GM21576 (cell line): ENCODE measurements at regions not wholly inside any gene's neighbourhood (a gene's known extent, or its start where the extent isn't known, plus 50 kb on each side); places are given as distances from the start of the nearest gene placed in this dataset.

Experiments
- ATAC-seq: cut with Tn5 transposase; IDR thresholded peaks from one replicate; pipeline ENCODE4 v1.9.1; 2021; ENCODE audit warnings: mild to moderate bottlenecking, moderate library complexity; ENCODE audit not compliant: unreplicated experiment

DNA sequence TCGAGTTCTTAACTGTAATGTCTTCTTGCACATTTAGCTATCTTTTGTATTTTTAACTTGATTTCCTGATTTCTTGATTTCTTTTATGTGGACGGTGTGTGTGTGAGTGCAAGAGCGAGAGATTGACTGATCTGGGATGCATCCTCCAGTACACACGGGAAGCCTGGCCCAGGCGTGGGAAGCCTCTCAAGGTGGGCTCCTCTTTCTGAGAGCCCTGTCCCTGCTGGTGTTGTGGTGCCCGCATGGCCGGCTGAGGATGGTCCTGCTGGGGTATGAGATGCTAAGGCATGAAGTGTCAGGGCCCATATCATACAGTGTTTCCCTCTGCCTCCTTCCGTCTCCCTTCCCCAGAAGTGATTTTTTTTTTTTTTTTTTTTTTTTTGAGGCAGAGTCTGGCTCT, 130.8 kb upstream of the TCERG1L start:
- no peak for ATAC-seq

DNA sequence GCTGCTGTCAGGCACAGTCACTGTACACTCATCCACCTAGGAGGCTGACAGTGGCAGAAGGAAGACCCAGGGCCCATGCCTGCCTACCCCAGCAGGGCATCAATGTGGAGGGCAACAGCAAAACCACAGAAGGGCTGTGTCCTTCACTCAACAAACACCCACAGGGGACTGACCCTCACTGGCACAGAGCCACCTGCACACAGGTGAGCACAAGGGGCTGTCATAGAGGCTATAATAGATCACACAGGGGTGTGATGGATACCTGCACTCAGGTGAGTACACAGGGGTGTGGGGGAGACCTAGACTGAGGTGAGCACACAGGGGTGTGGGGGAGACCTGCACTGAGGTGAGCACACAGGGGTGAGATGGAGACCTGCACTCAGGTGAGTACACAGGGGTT, 132.8 kb upstream of the TCERG1L start:
- no peak for ATAC-seq

DNA sequence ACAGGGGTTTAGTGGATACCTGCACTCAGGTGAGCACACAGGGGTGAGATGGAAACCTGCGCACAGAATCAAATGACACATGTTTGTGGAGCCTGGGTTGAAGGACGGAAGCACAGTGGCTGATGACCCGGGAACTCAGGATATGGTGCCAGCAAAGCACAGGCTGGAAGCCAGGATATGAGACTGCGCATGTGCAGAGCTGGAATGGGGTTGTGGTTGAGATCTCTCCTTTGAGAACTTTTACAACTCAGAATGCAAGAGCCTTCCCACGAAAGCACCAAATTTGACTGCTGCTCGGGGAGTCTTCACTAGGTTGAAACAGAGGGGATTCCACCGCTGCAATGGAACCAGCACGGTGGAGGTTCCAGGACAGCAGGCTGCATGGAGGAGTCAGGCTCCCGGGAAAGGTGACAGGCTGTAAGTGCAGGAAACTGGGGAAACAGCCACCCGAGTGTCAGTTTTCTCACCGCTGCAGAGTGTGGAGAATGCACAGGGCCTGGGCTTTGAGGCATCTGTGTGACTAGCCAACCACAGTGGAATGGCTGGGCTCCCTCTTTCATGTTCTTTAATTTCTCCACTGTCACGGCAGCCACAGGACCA, 133.4 kb upstream of the TCERG1L start:
- ATAC-seq, result no peak

DNA sequence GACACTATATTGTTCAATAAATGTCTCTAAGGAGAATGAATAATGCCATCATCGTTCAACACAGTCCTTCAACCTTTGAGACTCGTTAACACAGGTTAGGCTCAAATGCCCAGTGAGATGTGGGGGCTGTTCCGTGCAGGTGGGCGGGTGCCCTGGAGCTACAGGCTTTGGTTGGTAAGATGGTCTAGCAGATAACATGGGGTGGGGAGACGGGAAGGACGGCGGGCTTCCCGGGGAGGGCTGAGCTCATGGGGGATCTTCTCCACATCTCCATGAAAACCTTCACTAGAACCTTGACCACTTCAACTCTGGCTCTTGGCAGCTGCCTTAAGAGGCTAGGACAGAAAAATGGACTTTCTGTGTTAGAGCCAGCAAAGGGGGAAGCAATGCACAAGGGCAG, 134.1 kb upstream of the TCERG1L start:
- ATAC-seq, result no peak

DNA sequence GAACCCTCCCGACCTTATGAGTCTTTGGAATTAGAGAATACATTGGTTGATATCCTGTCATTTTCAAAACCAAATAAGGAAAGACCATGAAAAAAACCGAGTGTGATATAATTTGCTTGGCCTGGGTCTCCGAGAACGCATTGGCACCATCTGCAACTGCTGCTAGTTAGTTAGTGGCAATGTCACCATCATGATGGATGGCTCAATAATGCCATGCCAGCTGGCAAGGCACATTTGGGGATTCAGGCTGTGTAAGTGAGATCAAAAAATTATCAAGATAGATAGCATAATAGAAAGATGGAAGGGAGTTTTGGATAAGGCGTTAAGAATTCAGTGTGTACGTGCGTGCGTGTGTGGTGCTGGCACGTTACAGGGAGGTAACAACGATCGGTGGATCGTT, 134.7 kb upstream of the TCERG1L start:
- ATAC-seq, result no peak

DNA sequence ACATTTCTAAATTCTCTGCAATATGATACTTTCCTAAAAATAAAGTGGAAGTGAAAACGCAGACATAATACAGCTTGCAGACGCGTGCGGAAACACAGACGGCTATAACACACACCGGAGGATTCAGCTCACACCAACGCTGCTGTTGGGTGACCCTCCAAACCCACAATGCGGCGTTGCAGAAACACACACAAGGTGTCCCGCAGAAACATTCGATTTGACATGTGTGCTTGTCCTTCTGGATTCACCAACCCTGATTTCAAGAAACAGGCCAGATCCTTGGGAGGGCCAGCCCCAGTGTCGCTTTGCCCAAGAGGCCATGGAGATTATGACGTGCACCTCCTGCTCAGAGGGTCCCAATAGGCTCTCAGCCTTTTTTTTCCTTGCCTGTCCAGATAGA, 136.7 kb upstream of the TCERG1L start:
- no peak for ATAC-seq

DNA sequence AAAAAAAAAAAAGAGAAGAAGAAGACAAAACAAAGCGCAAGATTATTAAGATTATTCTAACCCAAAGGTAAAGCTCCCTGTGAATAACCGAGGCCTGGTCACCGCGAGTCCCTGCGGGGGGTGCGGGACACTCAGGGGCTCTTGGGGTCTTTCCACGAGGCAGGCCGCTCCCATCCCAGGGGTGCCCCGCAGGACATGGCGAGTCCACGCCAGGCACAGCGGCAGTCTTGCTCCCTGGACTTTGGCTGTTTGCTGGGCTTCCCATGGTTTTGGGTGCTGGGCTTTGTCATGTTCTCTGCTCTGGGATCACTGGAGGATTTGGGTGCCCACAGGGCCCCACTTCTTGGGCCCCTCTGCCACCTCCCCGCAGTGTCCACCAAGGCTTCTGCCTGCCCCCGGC, 137.4 kb upstream of the TCERG1L start:
- no peak for ATAC-seq

DNA sequence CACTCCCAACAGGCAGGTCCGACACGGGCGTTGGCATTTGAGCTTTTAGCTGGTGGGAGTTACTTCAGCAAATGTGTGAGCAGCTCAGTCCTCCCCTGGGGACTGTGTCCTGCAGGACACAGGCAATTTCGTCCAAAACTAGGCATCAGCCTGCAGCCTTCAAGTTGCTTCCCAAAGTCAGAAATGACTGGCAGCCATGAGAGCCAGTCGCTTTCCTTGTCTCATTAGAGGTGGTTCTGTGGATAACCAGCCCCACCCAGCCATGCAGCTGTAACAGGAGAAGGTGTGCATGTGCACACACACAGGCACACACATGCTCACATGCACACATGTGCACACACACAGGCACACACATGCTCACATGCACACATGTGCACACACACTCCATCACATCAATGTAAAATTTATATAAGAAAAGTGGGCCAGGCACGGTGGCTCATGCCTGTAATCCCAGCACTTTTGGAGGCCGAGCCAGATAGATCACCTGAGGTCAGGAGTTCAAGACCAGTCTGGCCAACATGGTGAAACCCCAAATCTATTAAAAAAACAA, 138.8 kb upstream of the TCERG1L start:
- no peak for ATAC-seq

DNA sequence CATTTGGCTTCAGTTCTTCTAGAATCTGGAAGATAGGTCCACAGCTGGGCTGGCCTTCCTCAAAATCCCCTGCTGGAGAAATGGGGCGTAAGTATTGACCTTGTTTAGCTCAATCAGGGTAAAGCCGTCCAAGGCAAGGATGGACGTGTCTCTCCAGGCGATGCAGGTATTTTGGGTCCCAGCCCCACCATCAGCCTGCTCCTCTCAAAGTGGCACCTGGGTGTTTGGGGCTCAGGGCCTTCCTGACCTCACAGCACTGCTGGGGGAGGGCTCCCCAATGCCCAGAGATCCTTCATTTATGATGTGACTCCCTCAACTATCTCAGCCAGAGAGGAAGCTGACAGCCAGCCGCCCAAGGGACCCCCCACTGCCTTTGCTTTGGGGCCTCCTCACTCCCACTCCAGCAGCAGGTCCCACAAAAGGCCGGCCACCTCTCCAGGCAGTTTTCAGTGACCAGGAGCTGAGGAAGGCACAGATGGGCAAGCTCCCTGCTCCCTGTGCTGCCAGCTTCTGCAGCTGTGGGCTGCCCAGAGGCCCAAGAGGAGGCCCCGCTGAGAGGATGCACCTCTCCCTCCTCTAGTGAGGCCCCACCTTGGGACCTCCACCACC, 140.0 kb upstream of the TCERG1L start:
- ATAC-seq, result no peak

DNA sequence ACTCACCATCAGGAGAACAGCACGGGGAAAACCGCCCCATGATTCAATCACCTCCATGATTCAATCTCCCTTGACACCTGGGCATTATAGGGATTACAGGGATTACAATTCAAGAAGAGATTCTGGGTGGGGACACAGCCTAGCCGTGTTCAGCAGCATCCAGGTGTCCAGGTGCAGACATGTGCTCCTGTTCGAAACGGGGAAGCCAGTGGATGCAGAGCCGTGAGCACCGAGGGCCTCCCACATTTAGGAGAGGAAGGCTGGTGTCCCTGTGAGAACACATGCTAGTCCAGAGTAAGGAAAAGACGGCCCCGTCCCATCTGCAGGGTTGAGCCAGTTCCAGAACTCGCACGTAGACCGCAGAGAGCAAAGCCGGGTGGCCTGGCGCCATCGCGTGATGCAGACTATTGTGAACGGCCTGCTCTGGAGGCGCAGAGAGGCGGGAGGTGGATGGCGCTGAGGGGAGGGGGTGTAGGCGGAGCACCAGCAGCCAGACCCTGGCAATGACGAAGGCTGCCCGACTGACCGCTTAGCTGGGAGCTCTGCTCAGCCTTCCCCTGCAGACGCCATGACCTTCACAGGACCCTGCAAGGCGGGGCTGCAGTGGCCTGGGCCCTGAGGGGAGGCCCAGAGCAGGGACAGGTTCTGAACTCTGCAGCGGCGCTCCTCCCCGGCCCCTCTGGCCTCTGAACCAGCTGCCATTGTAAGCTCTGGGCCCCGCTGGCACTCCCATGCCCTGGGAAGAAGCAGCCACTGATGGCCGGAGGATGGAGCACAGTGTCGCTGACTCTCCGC, 141.6 kb upstream of the TCERG1L start:
- no peak for ATAC-seq

DNA sequence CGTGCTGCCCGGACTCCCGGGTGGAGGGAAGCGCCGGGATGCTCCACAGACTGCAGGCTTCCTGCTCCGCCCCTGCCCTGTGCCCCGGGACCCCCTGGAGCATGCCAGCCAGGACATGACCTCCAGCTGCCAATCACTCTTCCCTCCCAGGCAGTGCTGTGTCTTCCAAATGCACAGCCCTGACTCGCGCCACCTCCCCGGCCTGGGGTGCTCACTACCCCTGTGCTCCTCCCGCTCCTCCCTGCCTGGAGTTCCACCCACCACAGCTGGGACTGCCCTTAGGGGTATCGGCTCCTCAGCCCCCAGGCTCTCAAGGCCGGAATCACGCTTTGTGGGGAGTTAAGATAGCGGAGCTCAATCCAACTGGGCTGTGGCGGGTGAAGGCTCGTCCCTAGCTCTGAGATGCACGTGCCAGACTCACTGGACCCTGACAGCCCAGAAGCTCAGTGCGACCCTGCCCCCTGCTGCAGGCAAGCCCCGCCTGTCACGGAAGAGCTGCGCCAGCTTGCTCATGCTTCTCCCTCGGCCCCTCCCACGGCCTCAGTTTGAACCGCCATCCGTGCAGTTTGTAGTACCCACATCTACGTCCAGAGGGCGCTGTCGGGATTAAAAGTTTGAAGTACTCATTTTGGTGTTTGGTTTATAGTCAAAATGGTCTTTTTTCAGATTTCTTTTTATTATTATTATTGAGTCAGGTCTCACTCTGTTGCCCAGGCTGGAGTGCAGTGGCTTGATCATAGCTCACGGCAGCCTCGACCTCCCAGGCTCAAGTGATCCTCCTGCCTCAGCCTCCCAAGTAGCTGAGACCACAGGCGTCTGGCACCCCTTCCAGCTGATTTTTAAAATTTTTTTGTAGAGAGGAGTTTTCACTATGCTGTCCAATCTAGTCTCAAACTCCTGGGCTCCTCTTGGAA, 142.5 kb upstream of the TCERG1L start:
- no peak for ATAC-seq

DNA sequence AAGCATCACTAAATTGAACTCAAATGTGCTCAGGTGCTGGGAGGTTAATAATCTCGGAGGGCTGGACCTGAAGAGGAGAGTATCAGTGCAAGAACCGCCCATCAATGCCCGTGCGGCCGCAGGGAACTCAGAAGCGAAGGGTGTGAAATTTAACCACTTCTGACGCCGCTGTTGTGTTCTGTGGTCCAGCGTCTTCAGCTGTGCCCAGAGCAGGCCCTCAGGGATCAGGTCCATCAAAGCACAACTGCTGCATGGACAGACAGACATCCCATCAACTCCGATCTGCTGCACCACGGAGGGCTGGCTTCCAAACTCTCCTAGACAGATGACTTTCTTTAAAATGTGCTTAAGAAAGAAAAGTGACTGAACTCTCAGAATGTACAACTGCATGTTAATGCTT, 144.9 kb upstream of the TCERG1L start:
- ATAC-seq, result no peak

DNA sequence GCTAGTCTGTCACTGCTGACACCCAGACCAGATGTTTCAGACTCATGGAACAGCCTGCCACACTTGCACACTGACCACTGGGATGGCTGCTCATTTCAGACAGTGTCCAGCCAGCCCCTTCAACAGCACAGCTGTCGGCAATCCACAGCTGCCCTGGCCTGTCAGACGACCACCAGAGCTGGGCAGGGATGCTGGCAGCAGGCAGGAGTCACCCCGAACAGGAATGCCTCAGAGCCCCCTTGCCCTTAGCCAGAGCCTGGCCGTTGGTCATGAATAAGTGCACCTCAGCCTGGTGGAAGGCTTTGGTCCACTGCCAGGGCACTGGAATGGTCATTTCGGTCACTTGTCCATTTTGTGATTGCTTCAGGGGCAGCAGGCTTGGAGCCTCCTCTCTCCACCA, 149.6 kb upstream of the TCERG1L start:
- ATAC-seq, result no peak

DNA sequence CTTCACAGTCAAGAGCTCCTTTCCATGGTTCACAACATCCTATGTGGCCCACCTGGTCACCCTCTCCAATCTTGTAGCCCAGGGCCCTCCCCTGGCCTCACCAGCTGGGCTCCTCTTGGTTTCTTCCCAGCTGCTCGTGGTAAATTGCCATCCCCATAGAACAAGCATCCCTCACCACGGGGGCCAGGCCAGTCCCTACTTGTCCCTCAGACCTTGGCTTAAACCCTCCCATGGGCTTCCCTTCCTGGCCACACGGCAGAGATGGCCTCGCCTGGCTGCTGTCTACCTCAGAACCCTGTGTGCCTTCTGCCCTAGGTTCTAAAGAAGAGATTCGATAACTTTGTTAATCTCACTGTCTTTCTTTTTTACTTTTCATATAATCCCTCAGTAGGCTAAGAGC, 153.3 kb upstream of the TCERG1L start:
- ATAC-seq, result no peak

DNA sequence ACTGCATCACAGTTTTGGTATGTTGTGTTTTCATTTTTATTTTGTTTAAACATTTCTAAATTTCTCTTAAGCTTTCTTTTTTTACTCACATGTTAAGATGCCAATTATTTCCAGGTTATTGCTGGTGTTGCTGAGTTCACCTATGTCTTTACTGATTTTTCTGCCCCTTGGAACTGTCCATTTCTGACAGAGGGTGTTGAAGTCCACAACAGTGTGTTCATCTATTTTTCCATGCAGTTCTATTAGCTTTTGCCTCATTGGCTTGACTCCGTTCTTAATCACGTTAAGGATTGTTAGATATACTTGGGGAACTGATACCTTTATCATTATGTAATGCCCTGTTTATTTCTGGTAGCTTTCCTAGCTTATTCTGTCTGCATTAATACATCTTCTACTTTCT, 158.0 kb upstream of the TCERG1L start:
- no peak for ATAC-seq

DNA sequence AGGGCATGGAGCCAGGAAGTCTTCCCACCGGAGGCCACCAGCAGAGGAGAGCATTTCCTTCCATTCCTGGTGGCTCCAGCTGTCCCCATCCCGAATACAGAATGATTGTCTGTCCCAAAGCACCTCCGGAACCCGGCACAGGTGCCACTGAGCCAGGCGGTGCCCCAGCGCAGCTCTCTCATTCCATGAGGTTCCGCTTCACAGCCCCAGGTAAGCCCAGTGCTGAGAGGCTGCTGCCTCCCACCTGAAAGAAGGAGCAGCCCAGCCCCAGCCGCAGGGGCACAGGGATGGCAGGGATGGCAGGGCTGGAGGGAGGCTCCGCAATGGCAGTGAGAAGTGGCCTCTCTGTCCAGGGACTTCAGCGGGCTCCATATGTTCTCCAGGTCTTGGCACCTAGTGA, 162.1 kb upstream of the TCERG1L start:
- ATAC-seq, result no peak

DNA sequence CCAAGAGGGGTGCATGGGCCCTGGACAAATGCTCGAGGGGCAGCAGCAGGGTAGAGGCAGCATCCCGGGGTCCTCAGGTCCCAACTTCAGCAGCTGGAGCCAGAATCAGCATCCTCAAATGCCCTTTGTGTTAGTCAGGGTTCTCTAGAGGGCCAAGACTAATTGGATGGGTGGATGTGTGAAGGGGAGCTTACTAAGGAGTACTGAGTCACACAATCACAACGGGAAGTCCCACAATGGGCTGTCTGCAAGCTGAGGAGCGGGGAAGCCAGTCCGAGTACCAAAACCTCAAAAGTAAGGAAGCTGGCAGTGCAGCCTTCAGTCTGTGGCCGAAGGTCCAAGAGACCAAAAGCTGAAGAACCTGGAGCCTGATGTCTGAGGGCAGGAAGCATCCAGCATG, 162.9 kb upstream of the TCERG1L start:
- no peak for ATAC-seq

DNA sequence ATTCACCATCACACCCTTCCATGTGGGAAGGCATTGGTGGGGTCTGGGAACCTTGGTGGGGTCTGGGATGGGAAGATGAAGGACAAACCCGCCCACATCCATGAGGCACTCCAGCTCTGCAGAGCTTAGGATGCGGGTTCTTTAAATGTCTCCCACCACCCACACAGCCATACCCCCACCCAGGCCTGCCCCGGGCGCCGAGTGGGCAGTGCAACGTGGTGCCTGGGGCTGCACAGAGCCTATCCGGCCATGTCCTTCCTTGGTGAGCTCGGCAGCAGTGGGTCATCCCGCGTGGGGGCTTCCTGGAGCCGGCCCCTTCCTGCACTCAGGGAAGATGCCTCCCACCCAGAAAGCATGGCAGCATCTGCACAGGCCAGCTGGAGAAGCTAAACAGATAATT, 163.5 kb upstream of the TCERG1L start:
- ATAC-seq, result no peak

DNA sequence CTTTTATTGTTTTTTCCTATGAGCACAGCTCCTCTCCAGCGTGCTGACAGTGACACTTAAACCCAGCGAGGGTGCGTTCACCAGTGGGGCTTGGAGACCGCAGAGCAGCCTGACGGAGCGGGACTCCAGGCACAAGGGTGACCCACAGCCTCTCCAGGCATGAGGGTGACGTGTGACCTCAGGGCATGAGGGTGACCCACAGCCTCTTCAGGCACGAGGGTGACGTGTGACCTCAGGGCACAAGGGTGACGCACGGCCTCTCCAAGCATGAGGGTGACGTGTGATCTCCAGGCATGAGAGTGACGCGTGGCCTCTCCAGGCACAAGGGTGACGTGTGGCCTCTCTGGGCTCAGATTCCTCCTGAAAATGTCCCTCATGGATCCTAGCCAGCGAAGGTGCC, 164.3 kb upstream of the TCERG1L start:
- no peak for ATAC-seq

DNA sequence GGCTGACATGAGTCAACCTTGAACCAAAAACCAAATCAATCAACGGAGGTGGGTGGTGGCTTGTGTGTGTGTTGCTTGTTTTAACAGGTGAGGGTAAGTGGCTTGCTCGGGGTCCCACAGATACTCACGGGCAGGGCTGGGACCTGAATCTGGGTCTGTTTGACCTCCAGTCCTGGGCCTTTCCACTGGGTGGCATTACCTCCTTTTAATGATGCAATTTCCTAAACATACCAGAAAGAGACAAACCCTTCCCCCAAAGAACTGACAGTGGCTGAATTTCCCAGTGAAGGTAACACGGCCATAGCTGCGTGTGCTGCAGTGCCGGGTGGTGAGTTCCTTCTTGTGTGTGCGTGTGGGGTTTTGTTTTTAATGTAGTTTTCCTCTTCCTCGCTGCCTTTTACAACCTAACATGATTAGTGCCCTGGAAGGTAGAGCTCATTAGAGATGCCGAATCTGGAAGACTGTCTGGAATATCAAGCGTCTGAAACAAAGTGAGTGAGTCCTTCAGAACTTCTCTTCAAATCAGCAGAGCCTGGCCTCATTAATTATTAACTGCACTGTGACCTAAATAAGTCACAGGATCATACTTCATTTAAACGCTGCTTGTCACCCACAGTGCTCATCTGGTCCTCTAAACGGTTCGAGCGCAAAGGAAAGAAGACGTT, 166.1 kb upstream of the TCERG1L start:
- ATAC-seq, result no peak
